Peyer's patch (tissue), 4 donors: ENCODE measurements at regions not wholly inside any gene's neighbourhood (a gene's known extent, or its start where the extent isn't known, plus 50 kb on each side); places are given as distances from the start of the nearest gene placed in this dataset.

ENCODE experiments used
- DNase-seq, 3 donors: peaks; one replicate each; pipeline ENCODE4 v3.0.0-alpha.2; 2017 to 2019
- H3K27ac ChIP-seq, 4 donors: fragments of 200-600 bp; sonication (generic); one replicate each; pipeline ENCODE4 v1.5.1; 2016 to 2019
- H3K27me3 ChIP-seq, 2 donors: fragments of 200-600 bp; sonication (generic); one replicate each; pipeline ENCODE4 v1.5.1; 2019
- H3K36me3 ChIP-seq, 3 donors: fragments of 200-600 bp; sonication (generic); one replicate each; pipeline ENCODE4 v1.5.1; 2016 to 2019
- H3K4me1 ChIP-seq, 4 donors: fragments of 200-600 bp; sonication (generic); one replicate each; pipeline ENCODE4 v1.5.1; 2016 to 2019
- H3K4me3 ChIP-seq, 4 donors: fragments of 200-600 bp; sonication (generic); 1 replicate in 3 of 4; 2 replicates in 1 of 4; pipeline ENCODE4 v1.5.1; 2016 to 2019; ENCODE audit warnings: mild to moderate bottlenecking in 1 of 4
- H3K9me3 ChIP-seq, 4 donors: fragments of 200-600 bp; sonication (generic); one replicate each; pipeline ENCODE4 v1.5.1; 2016 to 2019; ENCODE audit warnings: mild to moderate bottlenecking in 1 of 4
- POLR2A ChIP-seq, 2 donors: fragments of 450-650 bp; IDR thresholded peaks; one replicate each; pipeline ENCODE4 v1.5.1; 2017; ENCODE audit warnings: antibody characterized with exemption in 2 of 2, mild to moderate bottlenecking in 2 of 2, moderate library complexity in 2 of 2
- TF ChIP-seq, protein P1 (sequence below), 6 experiments: fragments of 450-650 bp in 4 of 6; fragments of 200-600 bp in 2 of 6; sonication (generic) in 1 of 6; IDR thresholded peaks; one replicate each; pipeline ENCODE4 v1.5.1; 2017 to 2019; ENCODE audit warnings: antibody characterized with exemption in 6 of 6, mild to moderate bottlenecking in 3 of 6, moderate library complexity in 1 of 6

DNA sequence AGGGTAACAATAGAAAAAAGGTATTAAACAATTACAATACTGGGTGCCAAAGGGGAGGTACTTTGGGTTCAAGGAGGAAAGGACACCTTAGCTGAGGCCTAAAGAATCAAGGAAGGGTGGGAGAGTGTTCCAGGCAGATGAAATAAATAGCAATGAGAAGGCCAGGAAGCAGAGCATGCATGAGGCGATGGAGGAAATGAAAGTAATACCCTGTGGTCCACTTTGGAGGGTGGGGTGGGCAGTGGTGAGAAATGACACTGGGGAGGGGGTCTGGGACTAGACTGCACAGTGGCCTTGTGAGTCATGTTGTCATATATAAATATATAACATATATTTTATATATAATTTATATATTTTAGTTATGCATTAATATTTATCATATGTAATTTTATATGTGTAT is 55.9 kb downstream of the BHLHE40 start:
- H3K36me3 ChIP-seq, result no peaks in the 10 kb centered on the region
- H3K27me3 ChIP-seq, result no peaks in the 10 kb centered on the region
- H3K4me1 ChIP-seq, result no peaks in the 10 kb centered on the region
- H3K9me3 ChIP-seq, result no peaks in the 10 kb centered on the region
- no peak overlapping the region for H3K4me3 ChIP-seq
- no peak for DNase-seq
- TF ChIP-seq, protein P1, sequence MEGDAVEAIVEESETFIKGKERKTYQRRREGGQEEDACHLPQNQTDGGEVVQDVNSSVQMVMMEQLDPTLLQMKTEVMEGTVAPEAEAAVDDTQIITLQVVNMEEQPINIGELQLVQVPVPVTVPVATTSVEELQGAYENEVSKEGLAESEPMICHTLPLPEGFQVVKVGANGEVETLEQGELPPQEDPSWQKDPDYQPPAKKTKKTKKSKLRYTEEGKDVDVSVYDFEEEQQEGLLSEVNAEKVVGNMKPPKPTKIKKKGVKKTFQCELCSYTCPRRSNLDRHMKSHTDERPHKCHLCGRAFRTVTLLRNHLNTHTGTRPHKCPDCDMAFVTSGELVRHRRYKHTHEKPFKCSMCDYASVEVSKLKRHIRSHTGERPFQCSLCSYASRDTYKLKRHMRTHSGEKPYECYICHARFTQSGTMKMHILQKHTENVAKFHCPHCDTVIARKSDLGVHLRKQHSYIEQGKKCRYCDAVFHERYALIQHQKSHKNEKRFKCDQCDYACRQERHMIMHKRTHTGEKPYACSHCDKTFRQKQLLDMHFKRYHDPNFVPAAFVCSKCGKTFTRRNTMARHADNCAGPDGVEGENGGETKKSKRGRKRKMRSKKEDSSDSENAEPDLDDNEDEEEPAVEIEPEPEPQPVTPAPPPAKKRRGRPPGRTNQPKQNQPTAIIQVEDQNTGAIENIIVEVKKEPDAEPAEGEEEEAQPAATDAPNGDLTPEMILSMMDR (IDR thresholded peaks at IDR 0.05), result no peak
- no peak for TF ChIP-seq POLR2A (IDR thresholded peaks at IDR 0.05)
- H3K27ac ChIP-seq, result no peak overlapping the region

DNA sequence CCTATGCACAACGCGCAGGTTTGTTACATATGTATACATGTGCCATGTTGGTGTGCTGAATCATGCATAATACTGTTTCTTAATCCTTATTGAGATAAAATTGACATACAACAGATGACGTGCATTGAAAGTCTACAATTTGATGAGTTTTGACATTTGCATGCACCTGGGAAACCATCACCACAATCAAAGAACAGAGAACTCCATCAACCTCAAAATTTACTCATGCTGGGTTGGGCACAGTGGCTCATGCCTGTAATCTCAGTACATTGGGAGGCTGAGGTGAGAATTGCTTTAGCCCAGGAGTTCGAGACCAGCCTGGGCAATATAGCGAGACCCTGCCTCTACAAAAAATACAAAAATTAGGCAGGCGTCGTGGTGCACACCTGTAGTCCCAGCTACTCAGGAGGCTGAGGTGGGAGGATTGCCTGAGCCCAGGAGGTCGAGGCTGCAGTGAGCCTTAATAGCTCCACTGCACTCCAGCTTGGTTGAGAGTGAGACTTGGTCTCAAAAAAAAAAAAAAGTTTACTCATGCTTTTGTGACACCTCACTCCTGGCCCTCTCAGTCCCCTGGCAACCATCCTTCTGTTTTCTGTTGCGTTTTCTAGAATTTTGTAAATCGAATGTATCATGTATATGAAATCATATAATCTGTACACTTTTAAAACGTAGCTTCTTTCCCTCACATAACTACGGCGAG is 56.6 kb downstream of the BHLHE40 start:
- Histone ChIP-seq H3K27ac (no peak overlapping the region), H3K4me1 (no peaks in the 10 kb centered on the region), H3K27me3 (no peaks in the 10 kb centered on the region), H3K9me3 (no peaks in the 10 kb centered on the region), H3K4me3 (no peak overlapping the region), H3K36me3 (no peaks in the 10 kb centered on the region)
- TF ChIP-seq POLR2A (IDR thresholded peaks at IDR 0.05), result no peak
- TF ChIP-seq, protein P1 (IDR thresholded peaks at IDR 0.05), result no peak
- DNase-seq, result no peak

GRCh38 chr3:5036392-5036766 is 57.1 kb downstream of the BHLHE40 start:
- Histone ChIP-seq H3K27me3 (no peaks in the 10 kb centered on the region), H3K4me3 (no peak overlapping the region), H3K27ac (no peak overlapping the region), H3K4me1 (no peaks in the 10 kb centered on the region), H3K9me3 (no peaks in the 10 kb centered on the region), H3K36me3 (no peaks in the 10 kb centered on the region)
- no peak for TF ChIP-seq POLR2A (IDR thresholded peaks at IDR 0.05)
- TF ChIP-seq, protein P1 (IDR thresholded peaks at IDR 0.05), result no peak
- no peak for DNase-seq

DNA sequence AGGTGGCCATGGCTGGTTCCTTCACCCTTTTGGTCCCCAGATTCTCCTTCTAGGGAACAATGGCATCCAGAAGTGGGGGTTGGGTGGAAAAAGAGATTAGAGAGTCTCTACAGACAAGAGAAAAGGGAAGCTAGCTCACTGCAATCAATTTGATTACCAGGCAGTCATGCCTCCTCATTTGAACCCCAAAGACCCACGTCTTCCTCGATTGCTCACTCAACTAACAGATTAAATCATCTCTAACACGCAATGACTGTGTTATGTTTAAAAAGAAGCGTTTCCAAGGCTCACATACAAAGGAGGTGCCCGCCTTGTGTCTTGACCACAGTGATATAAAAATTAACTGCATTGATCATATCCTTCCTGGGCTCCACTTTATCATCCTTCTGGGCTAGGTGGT is 57.6 kb downstream of the BHLHE40 start:
- Histone ChIP-seq H3K27me3 (no peaks in the 10 kb centered on the region), H3K4me3 (no peak overlapping the region), H3K4me1 (no peaks in the 10 kb centered on the region), H3K9me3 (no peaks in the 10 kb centered on the region), H3K36me3 (no peaks in the 10 kb centered on the region), H3K27ac (no peak overlapping the region)
- TF ChIP-seq POLR2A (IDR thresholded peaks at IDR 0.05), result no peak
- TF ChIP-seq, protein P1 (IDR thresholded peaks at IDR 0.05), result no peak
- DNase-seq, result no peak

GRCh38 chr3:5039585-5039984 is 60.3 kb downstream of the BHLHE40 start:
- no peaks in the 10 kb centered on the region for H3K9me3 ChIP-seq
- TF ChIP-seq, protein P1 (IDR thresholded peaks at IDR 0.05), result no peak
- TF ChIP-seq POLR2A (IDR thresholded peaks at IDR 0.05), result no peak
- no peaks in the 10 kb centered on the region for H3K4me1 ChIP-seq
- no peak for DNase-seq
- H3K27ac ChIP-seq, result no peak overlapping the region
- no peaks in the 10 kb centered on the region for H3K27me3 ChIP-seq
- no peak overlapping the region for H3K4me3 ChIP-seq
- H3K36me3 ChIP-seq, result no peaks in the 10 kb centered on the region

DNA sequence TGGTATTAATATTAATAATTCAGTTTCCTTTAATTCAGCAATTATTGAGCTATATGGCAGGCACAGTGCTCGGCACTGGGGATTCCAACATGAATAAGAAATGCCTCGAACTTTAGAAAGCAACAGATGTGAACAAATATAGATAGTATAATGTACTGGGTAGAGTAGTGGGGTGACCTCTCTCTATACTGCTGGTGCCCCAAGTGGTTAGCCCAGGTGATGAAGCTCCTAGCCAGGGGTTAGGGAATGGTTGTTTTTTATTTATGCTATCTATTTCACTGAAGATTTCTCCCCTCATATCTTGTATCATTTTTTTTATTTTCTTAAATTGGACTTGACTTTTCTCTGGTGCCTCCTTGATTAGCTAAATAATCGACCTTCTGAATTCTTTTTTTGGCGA is 62.1 kb downstream of the BHLHE40 start:
- no peak for DNase-seq
- no peaks in the 10 kb centered on the region for H3K9me3 ChIP-seq
- no peak overlapping the region for H3K27ac ChIP-seq
- no peak overlapping the region for H3K4me3 ChIP-seq
- H3K36me3 ChIP-seq, result no peaks in the 10 kb centered on the region
- H3K4me1 ChIP-seq, result no peaks in the 10 kb centered on the region
- TF ChIP-seq, protein P1 (IDR thresholded peaks at IDR 0.05), result no peak
- no peak for TF ChIP-seq POLR2A (IDR thresholded peaks at IDR 0.05)
- H3K27me3 ChIP-seq, result no peaks in the 10 kb centered on the region
